NCI-H524 (cell line): ENCODE measurements at regions not wholly inside any gene's neighbourhood (a gene's known extent, or its start where the extent isn't known, plus 50 kb on each side); places are given as distances from the start of the nearest gene placed in this dataset.

Source experiments
- DNase-seq, 2 experiments: peaks; one replicate each; lab custom pipeline; 2025; lab: John Stamatoyannopoulos, UW

- DNase-seq = no peak
These were observed 252.9 kb upstream of the MAN1A1 start for GRCh38 chr6:119602215-119603178.

DNA sequence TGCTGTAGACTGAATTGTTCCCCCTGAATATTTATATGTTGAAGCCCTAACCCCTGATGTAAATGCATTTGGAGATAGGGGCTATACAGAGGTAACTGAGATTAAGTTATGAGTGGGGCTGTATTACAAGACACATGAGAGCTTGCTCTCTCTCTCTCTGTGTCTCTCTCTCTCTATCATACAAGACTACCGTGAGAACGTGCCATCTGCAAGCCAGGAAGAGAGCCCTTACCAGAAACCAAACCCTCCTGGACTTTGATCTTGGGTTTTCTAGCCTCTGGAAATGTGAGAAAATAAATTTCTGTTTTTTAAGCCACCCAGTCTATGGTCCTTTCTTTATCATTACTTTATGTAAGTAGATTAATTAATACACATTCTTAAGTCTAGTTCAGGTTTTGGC lies 249.3 kb upstream of the MAN1A1 start:
- DNase-seq = no peak

- no peak for DNase-seq
These were observed 245.3 kb upstream of the MAN1A1 start for GRCh38 chr6:119594907-119595306.

GRCh38 chr6:119591235-119591634 lies 241.7 kb upstream of the MAN1A1 start:
- no peak for DNase-seq

GRCh38 chr6:119590066-119590465 lies 240.5 kb upstream of the MAN1A1 start:
- no peak for DNase-seq

DNA sequence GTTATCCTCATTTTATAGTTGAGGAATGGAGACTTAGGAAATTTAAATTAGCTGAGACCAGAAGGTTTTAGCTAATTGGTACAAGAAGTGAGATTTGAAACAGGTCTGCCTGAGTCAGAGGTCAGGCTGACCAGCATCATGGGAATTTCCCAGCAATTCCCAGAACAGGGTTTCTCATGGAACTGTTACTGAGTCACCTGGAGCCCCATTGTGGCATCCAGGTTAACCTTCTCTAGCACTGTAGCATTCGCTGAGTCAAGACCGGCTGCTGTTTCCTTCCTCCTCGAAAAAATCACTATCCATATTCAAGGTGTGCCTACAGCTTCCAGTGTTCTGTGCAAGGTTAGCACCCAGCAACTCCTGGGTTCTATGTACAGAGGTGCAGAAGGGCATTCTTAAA lies 238.0 kb upstream of the MAN1A1 start:
- DNase-seq = no peak

- no peak for DNase-seq
These were observed 236.8 kb upstream of the MAN1A1 start for GRCh38 chr6:119586250-119586882.

GRCh38 chr6:119584088-119584487 lies 234.5 kb upstream of the MAN1A1 start:
- peak in 1 of 2 experiments; percentile 14 for DNase-seq

DNA sequence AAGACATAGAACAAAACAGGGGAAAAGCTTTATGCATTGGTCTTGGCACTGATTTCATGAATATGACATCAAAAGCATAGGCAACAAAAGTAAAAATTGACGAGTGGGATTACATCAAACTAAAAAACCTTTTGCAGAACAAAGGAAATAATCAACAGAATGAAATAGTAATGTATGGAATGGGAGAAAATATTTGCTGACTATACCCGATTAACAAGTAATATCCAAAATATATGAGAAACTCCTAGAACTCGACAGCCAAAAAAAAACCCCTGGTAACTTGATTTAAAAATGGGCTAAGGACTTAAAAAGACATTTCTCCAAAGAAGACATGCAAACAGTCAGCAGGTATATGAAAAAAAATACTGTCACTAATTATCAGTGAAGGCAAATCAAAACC lies 231.7 kb upstream of the MAN1A1 start:
- DNase-seq = no peak

DNA sequence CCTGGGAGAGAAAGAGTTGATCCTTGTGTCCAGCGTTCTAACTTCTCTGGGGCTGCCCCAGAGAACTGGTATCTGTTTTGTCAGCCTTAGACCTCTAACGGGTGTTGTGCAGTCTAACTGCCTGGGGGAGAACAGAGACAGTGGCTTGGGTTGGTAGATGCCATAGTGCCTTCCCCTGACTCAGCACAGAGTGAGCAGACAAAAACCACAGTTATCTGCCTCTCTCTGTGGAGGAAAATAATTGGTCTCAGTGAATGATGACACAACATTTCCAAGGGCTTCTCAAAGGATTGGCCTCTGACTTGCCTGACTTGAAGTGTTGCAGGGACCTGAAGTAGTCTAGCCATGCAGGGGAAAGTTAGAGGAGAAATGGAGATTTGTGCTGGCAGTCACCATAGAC lies 226.2 kb upstream of the MAN1A1 start:
- DNase-seq = no peak

- no peak for DNase-seq
These were observed 219.0 kb upstream of the MAN1A1 start for GRCh38 chr6:119568580-119568979.

DNA sequence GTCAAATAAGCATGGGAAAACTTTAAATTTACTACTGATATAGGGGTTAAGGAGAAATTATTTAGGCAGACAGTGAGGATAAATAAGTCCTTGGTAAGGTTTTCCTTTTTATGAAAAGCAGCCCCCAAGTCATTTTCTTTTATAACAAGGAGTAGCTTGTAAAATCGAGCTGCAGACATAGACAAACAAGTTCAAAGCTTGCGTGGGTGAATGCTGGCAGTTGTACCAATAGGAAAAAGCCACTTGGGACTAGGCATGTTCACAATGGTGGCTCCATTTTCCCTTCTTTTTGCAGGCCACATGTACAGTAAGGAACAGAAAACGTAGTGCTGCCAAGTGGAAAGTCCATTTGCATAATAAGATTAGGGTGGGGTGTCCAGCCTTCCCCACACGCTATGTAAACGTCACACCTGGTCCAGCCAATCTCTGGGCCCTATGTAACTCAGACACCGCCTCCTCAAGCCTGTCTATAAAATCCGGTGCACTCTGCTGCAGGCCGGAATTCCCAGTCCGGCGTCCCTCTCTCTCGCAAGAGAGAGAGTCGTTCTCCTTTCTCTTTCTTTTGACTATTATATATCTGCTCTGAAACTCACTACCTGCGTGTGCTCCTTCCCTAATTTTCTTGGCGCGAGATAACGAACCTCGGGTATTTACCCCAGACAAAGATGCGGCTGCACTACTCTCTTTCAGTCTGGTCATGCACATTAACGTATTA lies 217.1 kb upstream of the MAN1A1 start:
- DNase-seq = no peak

DNA sequence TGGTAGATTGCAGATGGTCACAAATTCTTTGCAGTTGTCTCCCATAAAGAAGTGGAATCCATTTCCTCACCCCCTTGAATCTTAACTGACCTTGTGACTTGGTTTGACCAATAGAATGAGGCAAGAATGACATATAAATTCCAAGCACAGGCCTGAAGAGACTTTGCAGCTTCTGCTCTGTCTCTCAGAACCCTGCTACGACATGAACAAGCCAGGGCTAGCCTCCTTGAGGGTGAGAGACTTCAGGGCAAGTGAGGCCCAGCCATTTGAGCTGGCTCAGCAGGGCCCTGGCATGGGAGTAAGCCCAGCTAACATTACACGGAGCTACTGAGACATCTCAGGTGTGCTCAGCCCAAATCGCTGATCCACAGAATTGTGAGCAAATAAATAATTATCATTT lies 216.3 kb upstream of the MAN1A1 start:
- no peak for DNase-seq

DNA sequence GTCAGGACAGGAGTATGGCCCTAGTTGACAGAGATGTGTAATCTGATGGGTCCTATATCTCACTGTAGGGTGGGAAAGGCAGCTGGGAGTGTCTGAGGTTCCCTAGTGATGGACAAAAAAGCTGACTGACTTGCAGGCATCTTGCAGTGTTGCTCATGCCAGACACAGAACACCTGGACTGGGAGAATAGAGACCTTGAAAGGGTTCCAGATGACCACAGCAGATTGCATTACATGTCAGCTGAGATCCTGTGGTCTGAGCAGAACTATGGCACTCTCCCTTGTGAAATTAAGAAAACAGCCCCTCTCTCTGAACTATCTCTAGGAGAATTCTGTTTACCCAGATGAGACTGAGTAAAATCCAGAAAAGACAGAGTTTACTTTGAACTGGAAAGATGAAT lies 212.6 kb upstream of the MAN1A1 start:
- no peak for DNase-seq

- DNase-seq = no peak
These were observed 210.0 kb upstream of the MAN1A1 start for GRCh38 chr6:119559586-119559985.

DNA sequence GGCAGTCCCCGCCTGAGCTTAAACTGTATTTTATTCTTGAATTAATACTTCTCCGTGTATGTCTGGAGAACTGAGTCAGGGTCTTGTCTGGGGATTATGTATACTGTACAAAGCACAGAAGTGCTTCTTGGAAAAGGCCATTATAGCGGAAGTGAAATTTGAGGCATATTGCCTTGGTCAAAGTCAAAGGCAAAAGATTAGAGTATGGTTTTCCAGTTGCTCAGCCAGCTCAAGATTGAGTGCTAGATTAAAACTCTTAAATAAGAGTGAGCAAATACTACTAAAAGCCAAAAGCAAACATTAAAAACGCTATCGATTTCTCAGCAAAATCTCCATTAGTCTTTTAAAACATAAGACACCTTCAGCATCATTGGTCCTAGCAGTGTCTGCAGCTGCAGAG lies 207.7 kb upstream of the MAN1A1 start:
- no peak for DNase-seq

GRCh38 chr6:119552021-119552420 lies 202.5 kb upstream of the MAN1A1 start:
- no peak for DNase-seq

DNA sequence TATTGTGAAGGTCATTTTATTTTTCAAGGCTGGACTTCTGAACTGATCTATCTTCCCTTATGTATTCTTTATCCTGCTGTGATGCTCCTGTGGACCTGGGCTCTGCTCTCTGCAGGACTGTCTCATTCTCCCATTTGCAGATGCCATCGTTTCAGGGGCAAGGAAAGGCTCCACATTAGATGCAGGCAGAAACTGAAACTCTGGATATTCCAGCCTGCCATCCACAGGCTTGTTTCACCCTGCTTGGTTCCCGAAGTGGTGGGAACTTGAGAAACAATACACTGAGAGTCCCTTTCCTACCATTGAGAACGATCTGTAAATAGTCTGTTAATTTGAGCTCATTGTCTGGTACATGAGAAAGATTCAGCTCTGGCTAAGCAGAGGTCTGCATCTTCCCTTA lies 197.5 kb upstream of the MAN1A1 start:
- DNase-seq = no peak

DNA sequence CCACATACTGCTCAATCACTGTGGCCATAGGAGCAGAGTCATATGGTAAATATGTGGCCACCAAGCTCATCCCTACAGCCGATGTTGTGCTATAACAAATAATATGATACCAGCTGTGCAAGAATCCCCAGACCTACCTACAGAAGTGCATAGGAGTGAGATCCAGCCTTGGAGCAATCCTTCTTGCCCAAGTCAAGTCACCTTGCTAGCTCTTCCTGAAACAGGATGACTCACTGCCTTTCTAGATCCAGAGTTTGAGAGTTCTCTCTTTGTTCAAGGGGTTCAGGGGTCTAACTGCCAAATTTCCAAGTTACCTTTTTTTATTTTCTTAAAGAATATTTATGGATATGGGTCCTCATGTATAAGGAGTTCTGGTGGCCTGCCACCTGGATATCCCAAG lies 195.7 kb upstream of the MAN1A1 start:
- DNase-seq = no peak

DNA sequence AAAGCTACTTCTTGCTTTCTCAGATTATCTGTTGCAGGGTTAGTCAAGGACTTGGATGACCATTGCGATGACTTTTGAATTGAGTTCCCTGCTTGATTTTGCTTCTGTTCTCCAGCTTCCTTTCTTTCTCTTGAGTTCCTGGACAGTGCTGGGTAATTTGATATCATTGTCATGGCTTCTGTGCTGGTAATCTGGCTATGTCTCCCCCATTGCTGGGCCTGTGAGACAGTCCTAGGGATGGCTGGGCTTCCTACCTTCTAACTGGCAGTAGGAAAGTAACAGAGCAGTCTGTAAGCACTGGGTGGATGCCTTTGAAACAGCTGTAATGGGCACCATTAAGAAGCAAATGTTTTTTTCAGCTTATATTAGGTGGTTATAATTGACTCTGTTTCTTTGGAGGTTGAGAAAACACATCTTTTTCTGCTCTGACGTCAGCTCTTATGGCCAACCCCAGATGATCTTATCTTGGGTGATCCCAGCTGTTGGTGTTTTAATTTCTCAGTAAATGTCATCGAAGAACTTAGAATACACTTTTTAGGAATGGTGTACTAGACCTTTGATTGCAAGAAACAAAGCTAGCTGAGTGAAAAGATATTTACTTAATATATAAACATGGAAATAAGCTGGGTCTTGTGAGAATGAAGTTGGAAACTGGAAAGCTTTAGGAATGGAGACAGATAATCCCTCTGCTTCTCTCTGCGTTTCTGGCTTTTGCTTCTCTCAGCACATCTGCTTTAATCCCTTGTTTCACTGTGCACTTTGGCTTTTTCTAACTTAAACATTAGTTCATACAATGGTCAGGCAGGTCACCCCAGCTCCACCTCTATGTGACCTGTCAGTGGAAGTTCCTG lies 195.0 kb upstream of the MAN1A1 start:
- no peak for DNase-seq

GRCh38 chr6:119543332-119543731 lies 193.8 kb upstream of the MAN1A1 start:
- DNase-seq = no peak

- DNase-seq = no peak
These were observed 192.5 kb upstream of the MAN1A1 start for GRCh38 chr6:119542037-119542436.
